Gastrocnemius medialis (tissue), 4 donors: ENCODE measurements at regions not wholly inside any gene's neighbourhood (a gene's known extent, or its start where the extent isn't known, plus 50 kb on each side); places are given as distances from the start of the nearest gene placed in this dataset.

ENCODE experiments used
- ATAC-seq, 2 donors: fragments of 150-250 bp; one replicate each; pipeline ENCODE4 v1.9.1; 2016
- DNase-seq, 2 donors: peaks; one replicate each; pipeline ENCODE4 v3.0.0-alpha.2; 2019
- H3K27ac ChIP-seq, 4 donors: fragments of 200-600 bp; sonication (generic); 1 replicate in 1 of 4; 2 replicates in 3 of 4; pipeline ENCODE4 v1.5.1; 2016 to 2018; ENCODE audit warnings: mild to moderate bottlenecking in 2 of 4, moderate library complexity in 1 of 4
- H3K27me3 ChIP-seq, 3 donors: fragments of 200-600 bp; sonication (generic) in 2 of 3; 1 replicate in 1 of 3; 2 replicates in 2 of 3; pipeline versions ENCODE4 v1.5.1 to v1.6.0; 2016 to 2019; ENCODE audit warnings: mild to moderate bottlenecking in 1 of 3, moderate library complexity in 1 of 3
- H3K36me3 ChIP-seq, 2 donors: fragments of 200-600 bp; sonication (generic) in 1 of 2; one replicate each; pipeline ENCODE4 v1.5.1; 2017 to 2018
- H3K4me1 ChIP-seq, 2 donors: fragments of 200-600 bp; sonication (generic) in 1 of 2; one replicate each; pipeline ENCODE4 v1.5.1; 2016 to 2017; ENCODE audit warnings: mild to moderate bottlenecking in 2 of 2
- H3K4me3 ChIP-seq, 4 donors: fragments of 200-600 bp; sonication (generic) in 3 of 4; 1 replicate in 1 of 4; 2 replicates in 3 of 4; pipeline ENCODE4 v1.5.1; 2016 to 2019; ENCODE audit warnings: mild to moderate bottlenecking in 2 of 4
- H3K9me3 ChIP-seq, 3 donors: fragments of 200-600 bp; sonication (generic) in 2 of 3; 1 replicate in 1 of 3; 2 replicates in 2 of 3; pipeline ENCODE4 v1.5.1; 2016 to 2019
- CTCF ChIP-seq, 5 experiments: fragments of 450-650 bp in 3 of 5; fragments of 200-600 bp in 2 of 5; sonication (generic) in 2 of 5; IDR thresholded peaks in 4 of 5; conservative IDR thresholded peaks in 1 of 5; 1 replicate in 4 of 5; 2 replicates in 1 of 5; pipeline ENCODE4 v1.5.1; 2016 to 2019; ENCODE audit warnings: antibody characterized with exemption in 5 of 5, mild to moderate bottlenecking in 3 of 5, moderate library complexity in 3 of 5
- POLR2A ChIP-seq, 2 donors: fragments of 450-650 bp; IDR thresholded peaks; one replicate each; pipeline ENCODE4 v1.6.1; 2017; ENCODE audit warnings: antibody characterized with exemption in 2 of 2, mild to moderate bottlenecking in 2 of 2, moderate library complexity in 2 of 2
- in situ Hi-C, 4 donors: fragments of 200-750 bp; cut with MboI; loops; one replicate each; pipeline versions ENCODE4 v1.15.0 to v1.8.0; 2017; ENCODE audit warnings: low sequenced_read_pairs in 4 of 4
- intact Hi-C: fragments of 100-400 bp; cut with DNase I; formaldehyde crosslinking; loops from one replicate; pipeline ENCODE4 v1.15.1; 2023; ENCODE audit warnings: low total_unique reads

GRCh38 chr3:69688400-69688799, 50.9 kb upstream of the MITF start:
- in situ Hi-C loops: loop anchor here in 1 of 4 donors (25.0 kb wide), 1 partner anchor 249 kb away; no protein-coding TSS in a partner anchor
- TF ChIP-seq POLR2A (IDR thresholded peaks at IDR 0.05) (no peak), CTCF (IDR thresholded peaks at IDR 0.05 in 4 of 5, conservative IDR thresholded peaks at IDR 0.05 in 1 of 5) (no peak)
- Histone ChIP-seq H3K9me3 (no peaks in the 10 kb centered on the region), H3K27ac (no peak overlapping the region), H3K27me3 (no peaks in the 10 kb centered on the region), H3K4me3 (no peak overlapping the region), H3K36me3 (no peaks in the 10 kb centered on the region), H3K4me1 (peaks cover 5 to 11% of the 10 kb centered on the region in 2 donors)
- ATAC-seq (no peak), DNase-seq (no peak)
- intact Hi-C loops: no loop called here

GRCh38 chr3:69687641-69688040, 51.6 kb upstream of the MITF start:
- ATAC-seq (no peak), DNase-seq (no peak)
- TF ChIP-seq CTCF (IDR thresholded peaks at IDR 0.05 in 4 of 5, conservative IDR thresholded peaks at IDR 0.05 in 1 of 5) (no peak), POLR2A (IDR thresholded peaks at IDR 0.05) (no peak)
- intact Hi-C loops: no loop called here
- Histone ChIP-seq H3K9me3 (no peaks in the 10 kb centered on the region), H3K36me3 (no peaks in the 10 kb centered on the region), H3K27me3 (no peaks in the 10 kb centered on the region), H3K4me3 (no peak overlapping the region), H3K4me1 (peaks cover 5 to 11% of the 10 kb centered on the region in 2 donors), H3K27ac (no peak overlapping the region)
- in situ Hi-C loops: loop anchor here in 1 of 4 donors (25.0 kb wide), 1 partner anchor 250 kb away; no protein-coding TSS in a partner anchor

- no peak for TF ChIP-seq POLR2A (IDR thresholded peaks at IDR 0.05)
- TF ChIP-seq CTCF (IDR thresholded peaks at IDR 0.05 in 4 of 5, conservative IDR thresholded peaks at IDR 0.05 in 1 of 5): no peak
- Histone ChIP-seq H3K27ac (no peak overlapping the region), H3K9me3 (no peaks in the 10 kb centered on the region), H3K27me3 (no peaks in the 10 kb centered on the region), H3K36me3 (no peaks in the 10 kb centered on the region), H3K4me1 (peaks cover 0 to 5% of the 10 kb centered on the region in 2 donors), H3K4me3 (no peak overlapping the region)
- in situ Hi-C loops (loop anchor here in 1 of 4 donors (25.0 kb wide), 1 partner anchor 251 kb away; no protein-coding TSS in a partner anchor), intact Hi-C loops (no loop called here)
- DNase-seq: no peak
- ATAC-seq: no peak
Observed at GRCh38 chr3:69686056-69686455, 53.2 kb upstream of the MITF start.

- no peak for ATAC-seq
- no peaks in the 10 kb centered on the region for H3K27me3 ChIP-seq
- H3K27ac ChIP-seq: no peak overlapping the region
- DNase-seq: no peak
- intact Hi-C loops (no loop called here), in situ Hi-C loops (loop anchor here in 1 of 4 donors (25.0 kb wide), 1 partner anchor 253 kb away; no protein-coding TSS in a partner anchor)
- no peak overlapping the region for H3K4me3 ChIP-seq
- TF ChIP-seq POLR2A (IDR thresholded peaks at IDR 0.05): no peak
- TF ChIP-seq CTCF (IDR thresholded peaks at IDR 0.05 in 4 of 5, conservative IDR thresholded peaks at IDR 0.05 in 1 of 5): no peak
- no peaks in the 10 kb centered on the region for H3K4me1 ChIP-seq
- no peaks in the 10 kb centered on the region for H3K36me3 ChIP-seq
- no peaks in the 10 kb centered on the region for H3K9me3 ChIP-seq
Observed at GRCh38 chr3:69684309-69684961, 54.8 kb upstream of the MITF start.
